Stimulated activated CD4-positive, alpha-beta T cell treated with anti-CD3 and anti-CD28 coated beads, TNF-alpha, amount 100 ng/mL, for 48 hours (primary cell): ENCODE measurements at regions not wholly inside any gene's neighbourhood (a gene's known extent, or its start where the extent isn't known, plus 50 kb on each side); places are given as distances from the start of the nearest gene placed in this dataset.

Experiments used
- DNase-seq, 3 donors: peaks; one replicate each; pipeline ENCODE4 v3.0.0-alpha.2; 2020; ENCODE audit warnings: low read depth in 3 of 3

GRCh38 chrX:65034292-65034667 is 58.0 kb upstream of the ZC4H2 start:
- DNase-seq, result no peak
